SU-DHL-6 (cell line): ENCODE measurements at regions not wholly inside any gene's neighbourhood (a gene's known extent, or its start where the extent isn't known, plus 50 kb on each side); places are given as distances from the start of the nearest gene placed in this dataset.
A peak's percentile ranks its signal among the peaks of the same experiment; 100 is the strongest.

Experiments used
- H2AFZ ChIP-seq: fragments of 200-600 bp; sonication (generic); 2 replicates; pipeline ENCODE4 v1.6.1; 2014; ENCODE audit warnings: low read depth, mild to moderate bottlenecking, moderate library complexity, mixed read lengths, antibody characterized with exemption, low read length; ENCODE audit not compliant: severe bottlenecking
- H3F3A ChIP-seq: fragments of 200-600 bp; shearing (Covaris generic); 2 replicates; pipeline ENCODE4 v1.6.0; 2016; ENCODE audit warnings: antibody characterized with exemption, mild to moderate bottlenecking; ENCODE audit not compliant: insufficient read depth
- H3K27ac ChIP-seq: fragments of 200-600 bp; sonication (generic); 2 replicates; pipeline ENCODE4 v1.5.1; 2016; ENCODE audit warnings: low read depth, mild to moderate bottlenecking, low read length, moderate library complexity, mixed read lengths
- H3K27me3 ChIP-seq: fragments of 200-600 bp; sonication (generic), shearing (Covaris generic); 2 replicates; pipeline ENCODE4 v1.6.0; 2014; ENCODE audit warnings: mild to moderate bottlenecking, low read length
- H3K36me3 ChIP-seq: fragments of 200-600 bp; sonication (generic); 2 replicates; pipeline ENCODE4 v1.6.1; 2014; ENCODE audit warnings: mild to moderate bottlenecking, low read length, mixed read lengths
- H3K4me2 ChIP-seq: fragments of 300-600, 200-600 bp; shearing (Covaris generic), sonication (generic); 2 replicates; pipeline ENCODE4 v1.6.0; 2014; ENCODE audit warnings: low read length, low read depth, mild to moderate bottlenecking; ENCODE audit not compliant: poor library complexity, severe bottlenecking
- H3K4me3 ChIP-seq: fragments of 200-600 bp; sonication (generic); 2 replicates; pipeline ENCODE4 v1.5.1; 2014; ENCODE audit warnings: antibody characterized with exemption, low read length, mild to moderate bottlenecking, mixed read lengths; ENCODE audit not compliant: insufficient read depth, poor library complexity, severe bottlenecking
- H3K79me2 ChIP-seq: fragments of 200-600 bp; sonication (generic); 2 replicates; pipeline ENCODE4 v1.6.1; 2014; ENCODE audit warnings: mild to moderate bottlenecking, low read length, moderate library complexity; ENCODE audit not compliant: insufficient read depth
- H3K9ac ChIP-seq: fragments of 200-600 bp; sonication (generic); 2 replicates; pipeline ENCODE4 v1.7.0; 2014; ENCODE audit warnings: mild to moderate bottlenecking, low read length
- H3K9me2 ChIP-seq: fragments of 200-600 bp; sonication (generic); replicated peaks from 2 replicates; pipeline ENCODE4 v1.6.1; 2014; ENCODE audit warnings: low read length; ENCODE audit not compliant: insufficient read depth
- H3K9me3 ChIP-seq: fragments of 200-600 bp; sonication (generic); 2 replicates; pipeline ENCODE4 v1.6.1; 2014; ENCODE audit warnings: low read length, mixed read lengths; ENCODE audit not compliant: insufficient read depth
- H4K20me1 ChIP-seq: fragments of 200-600 bp; sonication (generic); 2 replicates; pipeline ENCODE4 v1.6.1; 2014; ENCODE audit warnings: low read depth, mild to moderate bottlenecking, antibody characterized with exemption, low read length, moderate library complexity, mixed read lengths
- CTCF ChIP-seq: fragments of 200-600 bp; sonication (generic); IDR thresholded peaks from one replicate; pipeline ENCODE4 v1.5.1; 2017; ENCODE audit warnings: antibody characterized with exemption, mild to moderate bottlenecking, low read length, moderate library complexity; ENCODE audit not compliant: insufficient read depth, poor library complexity, severe bottlenecking
- EZH2phosphoT487 ChIP-seq: fragments of 200-600 bp; sonication (generic), shearing (Covaris generic); conservative IDR thresholded peaks from 2 replicates; pipeline ENCODE4 v1.6.1; 2018; ENCODE audit warnings: mild to moderate bottlenecking, antibody characterized with exemption, low read length, moderate library complexity, mixed read lengths

- Histone ChIP-seq H2AFZ (no peak overlapping the region), H3K27me3 (no peaks in the 10 kb centered on the region), H3K4me3 (no peak overlapping the region), H3K9me3 (no peaks in the 10 kb centered on the region), H3K79me2 (no peaks in the 10 kb centered on the region), H3K9me2 (no peaks in the 10 kb centered on the region), H3K4me2 (no peak overlapping the region), H3F3A (peaks cover 28% of the 10 kb centered on the region), H4K20me1 (no peaks in the 10 kb centered on the region), H3K27ac (no peak overlapping the region), H3K9ac (no peak overlapping the region), H3K36me3 (no peaks in the 10 kb centered on the region)
- TF ChIP-seq EZH2phosphoT487 (no peak), CTCF (no peak)
These were observed 374.1 kb downstream of the LPIN1 start for GRCh38 chr2:12120281-12121150.

GRCh38 chr2:12124790-12125189 is 378.4 kb downstream of the LPIN1 start:
- no peaks in the 10 kb centered on the region for H3K27me3 ChIP-seq
- no peaks in the 10 kb centered on the region for H3K36me3 ChIP-seq
- H3K27ac ChIP-seq = no peak overlapping the region
- H3K9me3 ChIP-seq = no peaks in the 10 kb centered on the region
- TF ChIP-seq CTCF (no peak), EZH2phosphoT487 (no peak)
- H3F3A ChIP-seq = peaks cover 22% of the 10 kb centered on the region; the same call in 1 of the 2 replicates
- H3K79me2 ChIP-seq = no peaks in the 10 kb centered on the region
- H3K4me2 ChIP-seq = no peak overlapping the region
- H3K4me3 ChIP-seq = no peak overlapping the region
- no peaks in the 10 kb centered on the region for H4K20me1 ChIP-seq
- H3K9me2 ChIP-seq = no peaks in the 10 kb centered on the region
- H3K9ac ChIP-seq = no peak overlapping the region
- no peak overlapping the region for H2AFZ ChIP-seq

- H3K4me3 ChIP-seq = no peak overlapping the region
- peak overlapping the region; percentile 81 for H3K27ac ChIP-seq
- TF ChIP-seq CTCF (no peak), EZH2phosphoT487 (no peak)
- no peaks in the 10 kb centered on the region for H3K36me3 ChIP-seq
- H3K79me2 ChIP-seq = no peaks in the 10 kb centered on the region
- H4K20me1 ChIP-seq = no peaks in the 10 kb centered on the region
- H3K9ac ChIP-seq = no peak overlapping the region
- H3K4me2 ChIP-seq = no peak overlapping the region
- H2AFZ ChIP-seq = peak overlapping the region; percentile 36
- peaks cover 22% of the 10 kb centered on the region; the same call in 1 of the 2 replicates for H3F3A ChIP-seq
- H3K9me2 ChIP-seq = no peaks in the 10 kb centered on the region
- H3K27me3 ChIP-seq = no peaks in the 10 kb centered on the region
- H3K9me3 ChIP-seq = no peaks in the 10 kb centered on the region
These were observed 379.9 kb downstream of the LPIN1 start for GRCh38 chr2:12126318-12126717.
